Muscle layer of duodenum (tissue), 2 donors: ENCODE measurements at regions not wholly inside any gene's neighbourhood (a gene's known extent, or its start where the extent isn't known, plus 50 kb on each side); places are given as distances from the start of the nearest gene placed in this dataset.

ENCODE experiments used
- H3K27ac ChIP-seq: one replicate; pipeline ENCODE4 v1.7.0; 2013; ENCODE audit warnings: mild to moderate bottlenecking, low read length
- H3K27me3 ChIP-seq: one replicate; pipeline ENCODE4 v1.7.0; 2013; ENCODE audit warnings: low read depth, mild to moderate bottlenecking, control low read depth, low read length
- H3K36me3 ChIP-seq, 2 donors: one replicate each; pipeline ENCODE4 v1.7.0; 2013; ENCODE audit warnings: low read length in 2 of 2, control low read depth in 1 of 2, mild to moderate bottlenecking in 1 of 2; ENCODE audit not compliant: insufficient read depth in 2 of 2, control insufficient read depth in 1 of 2
- H3K4me1 ChIP-seq, 2 donors: one replicate each; pipeline ENCODE4 v1.7.0; 2013; ENCODE audit warnings: low read length in 2 of 2, mild to moderate bottlenecking in 2 of 2, control low read depth in 1 of 2, moderate library complexity in 1 of 2; ENCODE audit not compliant: insufficient read depth in 2 of 2, control insufficient read depth in 1 of 2
- H3K4me3 ChIP-seq, 2 donors: one replicate each; pipeline ENCODE4 v1.7.0; 2013; ENCODE audit warnings: low read length in 2 of 2, low read depth in 1 of 2, mild to moderate bottlenecking in 1 of 2
- H3K9me3 ChIP-seq, 2 donors: one replicate each; pipeline ENCODE4 v1.7.0; 2013; ENCODE audit warnings: low read length in 2 of 2, control low read depth in 1 of 2, mild to moderate bottlenecking in 1 of 2; ENCODE audit not compliant: control insufficient read depth in 1 of 2
- donor health status: healthy.

DNA sequence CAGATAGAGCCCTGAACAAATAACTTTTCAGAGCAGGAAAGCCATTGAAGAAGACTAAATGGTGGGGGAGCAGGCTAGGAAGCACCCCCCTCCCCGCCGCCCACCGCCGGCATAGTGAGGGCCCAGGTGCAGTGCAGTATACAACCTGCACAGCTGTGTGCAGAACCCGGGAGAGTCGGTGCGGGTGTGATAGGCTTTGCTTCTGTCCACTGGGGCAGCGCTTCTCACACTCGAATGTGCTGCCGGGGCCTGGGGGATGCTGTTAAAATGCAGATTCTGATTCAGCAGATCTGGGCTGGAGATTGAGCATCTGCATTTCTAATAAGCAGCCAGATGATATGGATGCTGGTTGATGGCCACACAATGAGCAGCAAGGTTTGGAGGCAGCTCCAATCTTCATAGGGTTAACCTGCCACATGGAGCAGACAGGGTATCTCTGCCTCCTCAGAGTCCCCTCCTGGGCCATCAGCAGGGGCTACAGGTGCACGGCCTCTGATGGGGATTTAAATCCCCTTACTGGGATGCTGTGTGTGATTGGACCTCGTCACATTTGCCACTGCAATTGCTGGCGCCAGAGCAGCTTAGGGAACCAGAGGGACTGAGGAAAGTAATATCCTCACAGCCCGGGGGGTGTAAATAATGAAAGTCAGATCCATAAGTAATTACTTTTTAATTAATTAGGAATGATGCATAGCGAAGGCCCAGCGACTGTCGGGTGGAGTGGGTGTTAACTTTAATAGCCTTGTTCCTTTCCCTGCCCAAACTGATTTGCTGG is 172.0 kb upstream of the RPL38 start:
- Histone ChIP-seq H3K4me3 (no peak overlapping the region), H3K9me3 (no peaks in the 10 kb centered on the region), H3K27ac (no peak overlapping the region), H3K27me3 (no peaks in the 10 kb centered on the region), H3K36me3 (no peaks in the 10 kb centered on the region), H3K4me1 (no peaks in the 10 kb centered on the region)

DNA sequence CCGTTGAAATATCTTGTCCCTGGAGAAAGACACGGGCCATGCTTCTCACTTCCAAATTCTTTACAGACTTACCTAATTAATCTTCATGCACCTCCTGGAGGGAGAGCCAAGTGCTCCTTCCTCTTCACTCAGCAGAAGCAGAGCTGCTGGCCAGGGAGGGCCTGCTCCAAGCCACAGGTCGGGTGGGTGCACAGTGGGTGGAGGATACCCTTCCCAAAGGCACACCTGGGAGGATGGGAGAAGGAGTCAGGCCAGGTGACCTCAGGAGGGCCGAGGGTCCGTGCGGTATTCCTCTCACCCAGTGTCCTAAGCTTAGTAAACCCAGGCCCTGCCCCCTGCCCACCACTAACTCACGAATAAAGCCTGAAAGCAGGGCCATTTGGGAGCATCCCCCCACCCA is 171.3 kb upstream of the RPL38 start:
- H3K4me3 ChIP-seq, result no peak overlapping the region
- no peaks in the 10 kb centered on the region for H3K27me3 ChIP-seq
- H3K9me3 ChIP-seq, result no peaks in the 10 kb centered on the region
- H3K36me3 ChIP-seq, result no peaks in the 10 kb centered on the region
- no peaks in the 10 kb centered on the region for H3K4me1 ChIP-seq
- H3K27ac ChIP-seq, result no peak overlapping the region

DNA sequence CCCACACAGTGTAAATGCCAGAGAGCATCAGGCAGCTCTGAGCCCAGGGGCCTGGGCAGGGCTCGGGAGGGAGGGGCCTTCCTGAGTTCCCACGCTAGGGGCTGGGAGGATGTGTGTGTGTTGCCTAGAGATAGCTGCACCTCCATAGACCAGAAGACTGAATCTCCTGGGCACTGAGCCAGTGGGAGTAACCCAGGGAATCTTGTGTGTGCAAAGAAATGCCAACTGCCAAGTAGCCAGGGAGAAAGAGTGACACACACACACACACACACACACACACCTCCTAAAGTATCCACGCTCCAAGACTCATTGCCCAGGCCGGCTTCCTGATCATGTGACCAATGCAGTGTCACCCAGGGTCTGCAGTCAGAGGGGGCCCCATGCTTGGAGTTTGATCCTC is 166.2 kb upstream of the RPL38 start:
- Histone ChIP-seq H3K4me1 (no peaks in the 10 kb centered on the region), H3K27ac (no peak overlapping the region), H3K27me3 (no peaks in the 10 kb centered on the region), H3K4me3 (no peak overlapping the region), H3K9me3 (no peaks in the 10 kb centered on the region), H3K36me3 (no peaks in the 10 kb centered on the region)

DNA sequence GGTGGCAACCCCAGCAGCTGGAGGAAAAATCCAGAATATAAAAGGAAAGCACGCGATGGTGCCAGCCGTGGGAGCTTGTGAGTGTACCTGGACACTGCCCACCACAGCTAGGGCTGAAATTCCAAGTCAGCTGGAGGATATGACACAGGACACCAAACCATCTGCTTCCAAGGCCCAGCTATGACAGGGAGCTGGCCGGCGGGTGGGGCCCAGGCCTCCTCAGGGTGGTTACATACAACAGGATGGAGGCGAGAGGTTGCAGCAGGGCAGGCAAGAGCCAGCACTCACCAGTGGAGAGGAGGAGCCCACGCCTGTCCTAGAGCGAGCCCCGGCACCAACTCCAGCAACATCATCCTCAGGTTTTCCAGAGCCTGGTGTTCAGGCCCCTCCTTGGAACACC is 163.2 kb upstream of the RPL38 start:
- no peaks in the 10 kb centered on the region for H3K36me3 ChIP-seq

DNA sequence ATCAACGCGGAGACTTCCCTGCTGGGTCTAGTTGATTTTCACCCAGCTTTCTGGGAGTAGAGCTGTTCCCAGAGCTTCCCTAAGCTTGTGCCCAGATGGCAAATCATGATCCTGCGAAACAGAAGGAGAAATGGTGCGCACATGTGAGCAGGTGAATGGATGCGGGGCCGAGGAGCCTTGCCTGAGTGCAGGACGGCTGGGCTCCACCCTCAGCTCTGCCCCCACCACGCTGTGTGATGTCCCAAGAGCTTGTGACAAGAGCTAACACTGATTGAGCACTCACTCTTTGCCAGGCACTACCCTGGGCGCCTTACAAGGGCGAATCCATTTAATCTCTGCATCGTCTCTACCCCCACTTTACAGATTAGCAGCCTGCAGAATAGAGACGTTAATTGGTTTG is 162.7 kb upstream of the RPL38 start:
- no peak overlapping the region for H3K27ac ChIP-seq
- no peaks in the 10 kb centered on the region for H3K36me3 ChIP-seq
- H3K4me1 ChIP-seq, result no peaks in the 10 kb centered on the region
- H3K27me3 ChIP-seq, result no peaks in the 10 kb centered on the region
- H3K4me3 ChIP-seq, result no peak overlapping the region
- H3K9me3 ChIP-seq, result no peaks in the 10 kb centered on the region

More for the DNA sequence above, 163.2 kb upstream of the RPL38 start:
- Histone ChIP-seq H3K4me3 (no peak overlapping the region), H3K27me3 (no peaks in the 10 kb centered on the region), H3K27ac (no peak overlapping the region), H3K9me3 (no peaks in the 10 kb centered on the region), H3K4me1 (no peaks in the 10 kb centered on the region)

DNA sequence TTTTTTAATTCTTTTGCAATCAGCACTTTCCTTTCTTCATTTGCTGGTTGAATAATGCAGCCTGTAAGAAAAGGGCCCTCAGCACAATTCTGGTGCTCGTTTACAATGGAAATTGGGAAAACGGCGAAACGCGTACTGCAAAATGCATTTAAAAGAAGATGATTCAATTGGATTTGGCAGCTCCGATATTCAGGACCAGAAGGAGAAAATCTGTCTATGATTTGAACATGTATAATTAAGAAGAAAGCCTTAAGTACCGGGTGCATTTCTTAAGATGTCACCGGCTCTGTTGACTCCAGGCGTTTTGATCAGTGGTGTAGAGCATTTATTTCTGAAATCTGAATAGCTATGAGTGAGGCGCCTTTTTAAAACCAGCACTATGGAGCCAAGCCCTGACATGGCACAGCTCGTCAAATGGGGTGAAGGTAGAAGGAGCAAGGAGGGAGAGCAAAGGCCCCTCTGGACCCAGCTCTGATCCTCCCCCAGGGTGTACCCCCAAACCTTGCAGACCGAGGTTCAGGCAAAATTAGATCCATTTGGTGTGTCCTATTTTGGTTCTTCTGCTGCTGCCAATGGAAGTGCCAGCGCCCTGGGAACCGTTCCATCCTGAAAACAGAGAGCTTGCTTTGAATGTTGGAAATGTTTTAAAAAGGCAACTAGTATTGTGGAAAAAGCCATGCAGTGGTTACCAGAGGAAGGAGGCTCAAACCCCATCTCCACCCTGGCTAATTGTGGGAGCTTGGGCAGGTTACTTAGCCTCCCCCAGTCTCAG is 161.4 kb upstream of the RPL38 start:
- no peaks in the 10 kb centered on the region for H3K9me3 ChIP-seq
- H3K36me3 ChIP-seq, result no peaks in the 10 kb centered on the region
- no peak overlapping the region for H3K4me3 ChIP-seq
- no peak overlapping the region for H3K27ac ChIP-seq
- no peaks in the 10 kb centered on the region for H3K27me3 ChIP-seq
- no peaks in the 10 kb centered on the region for H3K4me1 ChIP-seq

DNA sequence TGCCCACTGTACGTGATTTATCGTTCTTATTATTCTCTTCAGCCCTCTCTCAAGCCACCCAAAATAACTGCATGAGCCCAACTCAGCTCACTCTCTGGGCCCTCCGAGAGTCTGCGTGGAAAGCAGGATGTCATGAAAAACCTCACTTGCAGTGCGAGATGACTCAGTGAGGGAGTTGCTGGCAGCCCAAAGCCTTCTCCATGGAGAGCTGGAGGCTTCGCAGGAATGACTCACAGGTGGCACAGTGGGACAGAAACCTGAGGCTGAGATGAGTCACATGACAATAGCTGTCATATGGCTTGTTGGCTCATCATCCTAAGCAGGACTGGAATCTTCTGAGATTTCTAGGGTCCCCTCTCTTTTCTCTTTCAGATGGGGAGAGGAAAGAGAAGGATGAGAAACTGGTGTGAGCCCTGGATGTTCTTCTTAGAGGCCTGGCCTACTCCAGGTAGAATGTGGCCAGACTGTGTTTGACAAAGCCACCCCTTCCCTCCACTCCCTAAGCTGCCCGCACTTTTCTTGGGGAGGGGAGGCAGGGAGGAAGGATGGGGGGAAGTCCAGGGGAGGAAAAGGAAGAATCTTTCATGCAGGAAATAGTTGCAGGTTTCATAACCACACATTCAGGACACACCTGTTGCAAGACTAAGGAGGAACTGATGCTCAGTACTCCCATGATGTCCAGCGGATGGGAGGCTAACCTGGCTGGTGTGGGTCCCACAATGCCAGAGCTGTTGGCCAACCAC is 160.6 kb upstream of the RPL38 start:
- H3K36me3 ChIP-seq, result no peaks in the 10 kb centered on the region
- no peaks in the 10 kb centered on the region for H3K9me3 ChIP-seq
- no peak overlapping the region for H3K4me3 ChIP-seq
- no peak overlapping the region for H3K27ac ChIP-seq
- H3K4me1 ChIP-seq, result no peaks in the 10 kb centered on the region
- no peaks in the 10 kb centered on the region for H3K27me3 ChIP-seq

DNA sequence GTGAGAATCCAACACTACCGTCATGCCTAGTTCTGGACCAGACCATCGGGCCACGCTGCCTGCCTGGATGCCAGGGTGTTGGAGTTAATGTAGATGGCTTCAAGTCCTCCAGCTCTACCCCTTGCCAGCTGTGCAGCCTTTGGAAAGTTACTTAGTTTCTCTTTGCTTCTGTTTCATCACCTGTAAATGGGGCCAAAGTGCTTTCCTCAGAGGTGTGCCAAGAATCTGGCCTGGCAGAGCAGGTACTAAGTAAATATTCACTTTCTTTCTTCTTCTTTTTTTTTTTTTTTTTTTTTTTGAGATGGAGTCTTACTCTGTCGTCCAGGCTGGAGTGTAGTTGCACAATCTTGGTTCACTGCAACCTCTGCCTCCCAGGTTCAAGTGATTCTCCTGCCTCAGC is 159.5 kb upstream of the RPL38 start:
- Histone ChIP-seq H3K9me3 (no peaks in the 10 kb centered on the region), H3K27me3 (no peaks in the 10 kb centered on the region), H3K4me3 (no peak overlapping the region), H3K4me1 (no peaks in the 10 kb centered on the region), H3K27ac (no peak overlapping the region), H3K36me3 (no peaks in the 10 kb centered on the region)

DNA sequence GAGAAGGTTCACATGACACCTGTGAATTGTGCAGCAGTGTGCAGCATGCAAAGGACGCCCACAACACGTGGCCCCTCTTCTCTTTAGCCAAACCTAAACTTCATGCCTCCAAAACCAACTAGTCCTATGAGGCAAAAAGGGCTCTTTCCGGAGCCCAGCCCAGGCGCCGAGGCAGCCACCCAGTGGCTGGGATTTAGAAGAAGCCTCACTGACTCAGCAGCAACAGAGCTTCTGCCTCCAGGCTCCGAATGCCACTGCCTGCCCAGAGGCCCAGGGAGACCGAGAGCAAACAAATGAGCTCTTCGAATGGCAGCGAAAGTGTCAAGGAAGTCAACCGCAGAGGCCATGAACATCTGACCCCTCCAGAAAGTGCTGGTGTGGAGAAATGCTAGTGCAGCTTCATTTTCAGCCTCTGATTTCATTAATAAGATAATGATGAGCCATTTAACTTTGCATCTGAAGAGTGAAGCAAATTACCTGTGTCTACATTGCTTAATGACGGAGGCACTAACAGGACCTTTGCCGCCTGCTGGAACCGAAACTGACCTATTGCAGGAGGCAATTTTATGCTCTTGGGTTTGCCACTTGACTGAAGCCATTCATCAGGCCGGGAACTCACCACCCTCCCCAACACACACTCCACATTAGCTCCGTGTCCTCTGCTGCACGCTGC is 157.7 kb upstream of the RPL38 start:
- H3K4me3 ChIP-seq, result no peak overlapping the region

DNA sequence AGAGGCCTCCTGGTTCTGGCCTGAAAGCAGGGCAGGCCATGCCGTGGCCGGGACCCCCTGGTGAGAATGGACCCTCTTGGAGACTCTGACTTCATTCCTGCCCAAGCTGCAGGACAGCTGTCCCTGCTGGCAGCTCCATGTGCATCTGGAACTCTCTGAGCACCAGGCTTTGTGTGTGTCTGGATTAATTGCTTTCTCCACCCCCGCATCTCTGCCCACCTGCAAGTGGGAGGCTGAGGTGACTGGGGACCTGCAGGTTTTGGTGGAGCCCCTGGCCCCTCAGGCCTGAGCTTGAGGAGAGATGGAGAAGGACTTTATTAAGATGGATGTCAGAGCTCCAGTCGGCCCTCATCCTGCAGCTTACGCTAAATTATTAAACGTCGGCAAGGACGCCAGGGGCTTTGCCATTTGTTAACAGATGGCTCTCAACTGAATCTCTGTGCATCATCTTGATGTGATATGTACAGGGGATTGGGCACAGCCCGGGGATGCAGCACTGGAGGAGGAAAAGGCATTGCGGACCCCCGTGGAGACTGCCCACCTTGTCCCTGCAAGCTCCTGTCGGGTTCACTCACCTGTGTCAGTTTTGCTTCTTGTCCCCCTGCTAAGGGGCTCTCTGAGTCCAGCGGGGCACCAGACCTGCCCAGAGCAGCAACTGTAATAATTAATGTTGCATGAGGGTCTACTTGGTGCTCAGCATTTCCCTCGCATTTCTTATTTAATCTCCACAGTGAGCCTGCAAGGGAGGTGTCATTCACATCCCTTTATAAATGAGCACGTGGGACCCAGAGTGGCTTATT is 154.1 kb upstream of the RPL38 start:
- Histone ChIP-seq H3K27me3 (peaks cover 3% of the 10 kb centered on the region), H3K4me1 (no peaks in the 10 kb centered on the region), H3K4me3 (no peak overlapping the region), H3K9me3 (no peaks in the 10 kb centered on the region), H3K27ac (no peak overlapping the region), H3K36me3 (no peaks in the 10 kb centered on the region)

More for the DNA sequence above, 157.7 kb upstream of the RPL38 start:
- Histone ChIP-seq H3K4me1 (no peaks in the 10 kb centered on the region), H3K27ac (no peak overlapping the region), H3K27me3 (peaks cover 3% of the 10 kb centered on the region), H3K36me3 (no peaks in the 10 kb centered on the region), H3K9me3 (no peaks in the 10 kb centered on the region)
